ENCODE measurements at regions not wholly inside any gene's neighbourhood (a gene's known extent, or its start where the extent isn't known, plus 50 kb on each side); places are given as distances from the start of the nearest gene placed in this dataset.

DNA sequence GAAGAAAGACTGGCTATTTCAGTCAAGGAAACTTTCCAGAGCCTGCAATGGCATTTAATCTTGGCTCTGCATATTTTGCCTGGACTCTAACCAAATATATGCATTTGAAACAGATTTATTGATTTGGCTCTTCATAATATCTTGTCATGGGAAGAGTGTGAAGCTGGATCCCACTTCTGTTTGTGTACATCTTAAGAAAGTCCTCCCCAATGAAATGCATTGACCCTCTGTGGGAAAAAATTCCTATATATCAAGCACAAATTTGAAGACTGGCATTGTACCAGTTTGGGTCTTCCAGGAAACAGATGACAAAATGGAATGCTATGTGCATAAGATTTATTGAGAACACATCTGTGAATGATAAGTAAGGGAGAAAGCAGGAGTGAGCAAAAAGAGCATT, 897.3 kb upstream of the TENM3 start:
- intact Hi-C loops (cut with DNase I): no loop called here
- ATAC-seq (no peak), DNase-seq (no peak)
- no peaks in the 10 kb centered on the region for H3K4me1 ChIP-seq
- TF ChIP-seq, protein P1, sequence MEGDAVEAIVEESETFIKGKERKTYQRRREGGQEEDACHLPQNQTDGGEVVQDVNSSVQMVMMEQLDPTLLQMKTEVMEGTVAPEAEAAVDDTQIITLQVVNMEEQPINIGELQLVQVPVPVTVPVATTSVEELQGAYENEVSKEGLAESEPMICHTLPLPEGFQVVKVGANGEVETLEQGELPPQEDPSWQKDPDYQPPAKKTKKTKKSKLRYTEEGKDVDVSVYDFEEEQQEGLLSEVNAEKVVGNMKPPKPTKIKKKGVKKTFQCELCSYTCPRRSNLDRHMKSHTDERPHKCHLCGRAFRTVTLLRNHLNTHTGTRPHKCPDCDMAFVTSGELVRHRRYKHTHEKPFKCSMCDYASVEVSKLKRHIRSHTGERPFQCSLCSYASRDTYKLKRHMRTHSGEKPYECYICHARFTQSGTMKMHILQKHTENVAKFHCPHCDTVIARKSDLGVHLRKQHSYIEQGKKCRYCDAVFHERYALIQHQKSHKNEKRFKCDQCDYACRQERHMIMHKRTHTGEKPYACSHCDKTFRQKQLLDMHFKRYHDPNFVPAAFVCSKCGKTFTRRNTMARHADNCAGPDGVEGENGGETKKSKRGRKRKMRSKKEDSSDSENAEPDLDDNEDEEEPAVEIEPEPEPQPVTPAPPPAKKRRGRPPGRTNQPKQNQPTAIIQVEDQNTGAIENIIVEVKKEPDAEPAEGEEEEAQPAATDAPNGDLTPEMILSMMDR (IDR thresholded peaks at IDR 0.05): no peak
- H3K9me3 ChIP-seq: peaks cover 0 to 11% (median 0%) of the 10 kb centered on the region in 11 donors
- H3K36me3 ChIP-seq: no peaks in the 10 kb centered on the region
- no peak overlapping the region for H3K4me3 ChIP-seq
- no peak overlapping the region for H3K27ac ChIP-seq
- H3K27me3 ChIP-seq: no peaks in the 10 kb centered on the region

DNA sequence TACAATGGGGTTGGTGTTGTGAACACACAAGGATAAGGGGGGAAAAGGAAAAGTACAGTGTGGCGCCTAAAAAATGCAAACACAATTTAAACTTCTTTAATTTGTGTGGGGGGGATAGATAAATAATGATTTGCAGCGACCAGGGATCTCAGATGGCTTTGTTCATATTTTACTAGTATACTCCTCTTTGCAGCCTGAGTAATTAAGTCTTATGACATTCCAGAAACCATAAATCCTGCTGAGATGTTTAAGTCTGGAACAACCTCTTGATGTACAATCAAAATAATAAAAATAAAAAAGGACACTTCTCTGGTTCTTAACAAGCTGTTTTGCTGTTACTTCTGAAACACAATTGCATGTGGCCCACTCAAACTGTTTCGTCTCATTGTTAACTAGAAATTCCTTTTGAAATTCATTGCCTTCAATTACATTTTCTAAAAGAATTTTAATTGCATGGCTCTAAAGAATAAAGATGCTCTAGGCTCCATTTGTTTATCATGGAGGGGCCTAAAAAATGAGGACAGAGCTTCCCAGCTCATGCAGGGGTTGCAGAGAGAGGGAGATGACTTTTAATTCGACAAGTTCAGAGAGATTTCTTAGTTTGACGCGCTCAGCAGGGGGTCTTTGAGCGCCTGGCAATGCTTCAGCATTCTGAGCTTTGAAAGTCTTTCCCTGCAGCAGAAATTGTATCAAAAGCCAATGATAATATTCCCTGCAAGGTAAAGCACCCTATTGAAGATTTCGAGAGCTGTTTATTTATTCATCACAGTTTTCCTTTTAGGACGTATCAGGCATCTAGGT, 892.4 kb upstream of the TENM3 start:
- Histone ChIP-seq H3K27ac (no peak overlapping the region), H3K9me3 (no peaks in the 10 kb centered on the region), H3K4me1 (no peaks in the 10 kb centered on the region), H3K27me3 (no peaks in the 10 kb centered on the region), H3K4me3 (no peak overlapping the region), H3K36me3 (no peaks in the 10 kb centered on the region)
- no peak for ATAC-seq
- 54 to 61% methylated on average over 9 of the region's 9 CpGs for WGBS, 2 donors
- intact Hi-C loops (cut with DNase I): no loop called here
- no peak for DNase-seq
- TF ChIP-seq, protein P1 (IDR thresholded peaks at IDR 0.05): no peak

DNA sequence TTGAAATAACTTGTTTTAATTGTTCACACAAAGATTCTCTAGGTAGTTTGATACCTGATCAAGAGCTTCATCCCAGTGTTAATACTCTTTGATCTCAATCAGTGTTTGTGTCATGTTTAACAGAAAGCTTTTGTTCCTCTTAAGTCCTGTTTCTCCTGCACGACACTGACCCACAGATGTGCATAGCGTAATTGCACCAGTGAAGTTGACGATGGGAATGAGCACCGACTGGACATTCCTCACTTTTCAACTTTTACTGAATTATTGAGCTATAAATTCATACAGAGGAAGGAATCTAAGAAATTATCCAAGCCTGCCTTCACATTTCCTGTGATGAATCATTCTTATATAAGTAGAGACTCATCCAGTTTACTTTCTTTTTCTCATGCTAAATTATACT, 878.7 kb upstream of the TENM3 start:
- no peaks in the 10 kb centered on the region for H3K4me1 ChIP-seq
- TF ChIP-seq, protein P1 (IDR thresholded peaks at IDR 0.05): no peak
- H3K27ac ChIP-seq: no peak overlapping the region
- ATAC-seq: no peak
- no peak overlapping the region for H3K4me3 ChIP-seq
- intact Hi-C loops (cut with DNase I): no loop called here
- no peak for DNase-seq
- no peaks in the 10 kb centered on the region for H3K36me3 ChIP-seq
- H3K27me3 ChIP-seq: no peaks in the 10 kb centered on the region
- 75 to 84% methylated on average over 4 of the region's 4 CpGs for WGBS, 2 donors
- peaks cover 0 to 7% (median 0%) of the 10 kb centered on the region in 11 donors for H3K9me3 ChIP-seq

DNA sequence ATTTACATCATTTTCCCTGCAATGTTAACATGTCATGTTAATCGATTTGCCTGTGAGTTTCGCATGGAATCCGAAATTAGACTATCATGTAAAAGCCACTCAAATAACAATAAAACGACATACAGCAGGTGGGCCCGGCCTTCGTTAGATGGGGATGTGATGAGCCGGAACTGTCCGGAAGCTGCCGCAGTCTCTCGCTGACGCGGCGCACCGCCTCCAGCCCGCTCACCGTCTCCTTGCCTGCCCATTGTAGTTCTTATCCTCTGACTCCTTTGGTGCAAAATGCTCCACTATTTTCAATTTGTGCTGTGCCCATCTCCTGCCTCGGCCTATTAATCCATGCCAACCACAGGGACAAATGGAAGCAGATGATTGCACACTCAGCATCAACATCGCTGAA, 877.5 kb upstream of the TENM3 start:
- TF ChIP-seq, protein P1 (IDR thresholded peaks at IDR 0.05): no peak
- intact Hi-C loops (cut with DNase I): no loop called here
- DNase-seq: no peak
- Histone ChIP-seq H3K4me1 (no peaks in the 10 kb centered on the region), H3K9me3 (peaks cover 0 to 7% (median 0%) of the 10 kb centered on the region in 11 donors), H3K4me3 (no peak overlapping the region), H3K27me3 (no peaks in the 10 kb centered on the region), H3K27ac (no peak overlapping the region), H3K36me3 (no peaks in the 10 kb centered on the region)
- WGBS, 2 donors: 96% methylated on average over 18 of the region's 18 CpGs
- ATAC-seq: no peak
